ENCODE measurements at regions not wholly inside any gene's neighbourhood (a gene's known extent, or its start where the extent isn't known, plus 50 kb on each side); places are given as distances from the start of the nearest gene placed in this dataset.

DNA sequence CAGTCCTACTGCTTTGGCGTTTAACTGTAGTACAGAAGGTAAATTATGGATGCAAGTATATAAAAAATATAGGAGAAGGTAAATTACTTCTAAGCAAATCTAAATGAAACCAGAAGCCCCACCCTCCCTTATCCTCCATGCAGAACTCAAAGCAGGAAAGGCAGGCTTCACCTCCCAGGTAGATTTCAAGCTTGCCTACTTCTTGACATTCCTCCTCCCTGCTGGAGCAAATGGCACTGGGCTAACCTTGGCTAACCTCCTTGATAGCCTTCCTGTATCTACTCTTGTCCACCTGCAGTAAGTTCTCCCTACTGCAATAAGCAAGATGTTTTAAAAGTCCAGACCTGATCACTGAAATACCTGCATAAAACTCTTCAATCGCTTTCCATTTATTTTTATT lies 396.0 kb downstream of the IRS2 start:
- no peaks in the 10 kb centered on the region for H3K27me3 ChIP-seq (ENCODE audit: insufficient read depth, low read length, poor library complexity)
- no peaks in the 10 kb centered on the region for H3K4me1 ChIP-seq (ENCODE audit: insufficient read depth, low read length)
- DNase-seq (no peak), ATAC-seq (ENCODE audit: insufficient read depth, low read depth) (no peak)
- H3K9ac ChIP-seq (ENCODE audit: low read depth, low read length): no peak overlapping the region
- H2AFZ ChIP-seq (ENCODE audit: low read depth, low read length): no peak overlapping the region
- H3K9me3 ChIP-seq (ENCODE audit: insufficient read depth, low read length, severe bottlenecking): no peaks in the 10 kb centered on the region
- no peaks in the 10 kb centered on the region; the same call in 1 of the 2 replicates for H3K36me3 ChIP-seq (ENCODE audit: insufficient read depth, low read length)
- TF ChIP-seq, protein P1, sequence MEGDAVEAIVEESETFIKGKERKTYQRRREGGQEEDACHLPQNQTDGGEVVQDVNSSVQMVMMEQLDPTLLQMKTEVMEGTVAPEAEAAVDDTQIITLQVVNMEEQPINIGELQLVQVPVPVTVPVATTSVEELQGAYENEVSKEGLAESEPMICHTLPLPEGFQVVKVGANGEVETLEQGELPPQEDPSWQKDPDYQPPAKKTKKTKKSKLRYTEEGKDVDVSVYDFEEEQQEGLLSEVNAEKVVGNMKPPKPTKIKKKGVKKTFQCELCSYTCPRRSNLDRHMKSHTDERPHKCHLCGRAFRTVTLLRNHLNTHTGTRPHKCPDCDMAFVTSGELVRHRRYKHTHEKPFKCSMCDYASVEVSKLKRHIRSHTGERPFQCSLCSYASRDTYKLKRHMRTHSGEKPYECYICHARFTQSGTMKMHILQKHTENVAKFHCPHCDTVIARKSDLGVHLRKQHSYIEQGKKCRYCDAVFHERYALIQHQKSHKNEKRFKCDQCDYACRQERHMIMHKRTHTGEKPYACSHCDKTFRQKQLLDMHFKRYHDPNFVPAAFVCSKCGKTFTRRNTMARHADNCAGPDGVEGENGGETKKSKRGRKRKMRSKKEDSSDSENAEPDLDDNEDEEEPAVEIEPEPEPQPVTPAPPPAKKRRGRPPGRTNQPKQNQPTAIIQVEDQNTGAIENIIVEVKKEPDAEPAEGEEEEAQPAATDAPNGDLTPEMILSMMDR (IDR thresholded peaks at IDR 0.05; ENCODE audit: borderline replicate concordance, extremely low read depth, low read length, poor library complexity, severe bottlenecking): no peak
- TF ChIP-seq EZH2 (IDR thresholded peaks at IDR 0.05; ENCODE audit: borderline replicate concordance, low read depth, low read length, severe bottlenecking): no peak
- no peak overlapping the region for H3K27ac ChIP-seq (ENCODE audit: low read length)
- no peaks in the 10 kb centered on the region for H4K20me1 ChIP-seq (ENCODE audit: insufficient read depth, low read length)
- 0 out of 2 replicates have a peak, but pooled peaks cover 2% of the 10 kb centered on the region for H3K79me2 ChIP-seq (ENCODE audit: insufficient read depth, low read length)
- H3K4me3 ChIP-seq (ENCODE audit: low read depth in 1 of 2, low read length in 2 of 2): no peak overlapping the region
- H3K4me2 ChIP-seq (ENCODE audit: insufficient read depth, low read length): no peak overlapping the region

DNA sequence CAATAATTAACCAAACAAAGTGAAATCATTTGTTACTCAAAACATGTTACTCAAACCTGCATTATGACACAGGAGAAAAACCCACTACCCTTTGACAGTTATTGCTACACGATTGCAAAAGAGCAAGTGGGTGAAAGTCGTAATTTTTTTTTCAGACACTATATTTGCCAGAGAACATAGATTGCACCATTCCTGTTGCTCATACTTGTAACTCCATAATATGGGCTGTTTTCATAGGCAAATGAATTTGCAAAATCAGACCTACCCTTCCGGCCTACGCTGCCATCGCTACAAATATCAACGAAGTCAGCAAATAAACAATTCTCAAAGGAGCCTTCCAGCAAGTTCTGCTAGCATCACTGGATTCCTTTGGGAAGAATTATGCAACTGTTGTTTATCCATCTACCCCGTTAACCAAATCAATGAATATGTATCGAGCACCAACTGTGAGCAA lies 396.5 kb downstream of the IRS2 start:
- Histone ChIP-seq H3K9me3 (ENCODE audit: insufficient read depth, low read length, severe bottlenecking) (no peaks in the 10 kb centered on the region), H3K4me3 (ENCODE audit: low read depth in 1 of 2, low read length in 2 of 2) (no peak overlapping the region), H3K4me1 (ENCODE audit: insufficient read depth, low read length) (no peaks in the 10 kb centered on the region), H3K36me3 (ENCODE audit: insufficient read depth, low read length) (no peaks in the 10 kb centered on the region; the same call in 1 of the 2 replicates), H3K9ac (ENCODE audit: low read depth, low read length) (no peak overlapping the region), H3K4me2 (ENCODE audit: insufficient read depth, low read length) (no peak overlapping the region), H4K20me1 (ENCODE audit: insufficient read depth, low read length) (no peaks in the 10 kb centered on the region), H3K79me2 (ENCODE audit: insufficient read depth, low read length) (0 out of 2 replicates have a peak, but pooled peaks cover 2% of the 10 kb centered on the region), H2AFZ (ENCODE audit: low read depth, low read length) (no peak overlapping the region), H3K27me3 (ENCODE audit: insufficient read depth, low read length, poor library complexity) (no peaks in the 10 kb centered on the region), H3K27ac (ENCODE audit: low read length) (no peak overlapping the region)
- DNase-seq (no peak), ATAC-seq (ENCODE audit: insufficient read depth, low read depth) (no peak)
- TF ChIP-seq EZH2 (IDR thresholded peaks at IDR 0.05; ENCODE audit: borderline replicate concordance, low read depth, low read length, severe bottlenecking): no peak
- TF ChIP-seq, protein P1 (IDR thresholded peaks at IDR 0.05; ENCODE audit: borderline replicate concordance, extremely low read depth, low read length, poor library complexity, severe bottlenecking): no peak

DNA sequence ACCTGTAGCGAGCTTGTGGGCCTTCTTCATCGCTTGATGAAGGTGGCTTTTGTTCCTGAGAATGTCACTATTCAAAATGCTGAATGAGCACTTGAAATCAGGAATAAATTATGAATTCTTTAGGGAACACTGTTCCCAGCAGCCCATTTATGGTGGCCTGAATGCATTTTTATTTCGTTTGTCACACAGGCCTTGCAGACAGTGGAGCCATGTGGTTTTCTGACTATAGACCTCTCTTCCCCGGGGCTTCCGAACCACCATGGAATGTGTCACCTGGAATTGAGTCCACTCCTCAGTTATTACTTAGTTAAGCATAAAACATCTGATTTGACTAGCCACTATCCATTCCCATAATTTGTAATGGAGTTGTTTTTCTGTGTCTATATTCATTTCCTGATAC lies 396.9 kb downstream of the IRS2 start:
- Histone ChIP-seq H3K4me2 (ENCODE audit: insufficient read depth, low read length) (no peak overlapping the region), H3K27ac (ENCODE audit: low read length) (no peak overlapping the region), H3K36me3 (ENCODE audit: insufficient read depth, low read length) (no peaks in the 10 kb centered on the region; the same call in 1 of the 2 replicates), H3K4me1 (ENCODE audit: insufficient read depth, low read length) (no peaks in the 10 kb centered on the region), H3K79me2 (ENCODE audit: insufficient read depth, low read length) (0 out of 2 replicates have a peak, but pooled peaks cover 2% of the 10 kb centered on the region), H2AFZ (ENCODE audit: low read depth, low read length) (no peak overlapping the region), H3K27me3 (ENCODE audit: insufficient read depth, low read length, poor library complexity) (no peaks in the 10 kb centered on the region), H3K4me3 (ENCODE audit: low read depth in 1 of 2, low read length in 2 of 2) (no peak overlapping the region), H4K20me1 (ENCODE audit: insufficient read depth, low read length) (no peaks in the 10 kb centered on the region), H3K9me3 (ENCODE audit: insufficient read depth, low read length, severe bottlenecking) (no peaks in the 10 kb centered on the region), H3K9ac (ENCODE audit: low read depth, low read length) (no peak overlapping the region)
- ATAC-seq (ENCODE audit: insufficient read depth, low read depth) (no peak), DNase-seq (no peak)
- TF ChIP-seq, protein P1 (IDR thresholded peaks at IDR 0.05; ENCODE audit: borderline replicate concordance, extremely low read depth, low read length, poor library complexity, severe bottlenecking): no peak
- no peak for TF ChIP-seq EZH2 (IDR thresholded peaks at IDR 0.05; ENCODE audit: borderline replicate concordance, low read depth, low read length, severe bottlenecking)

All from DND-41 (cell line).